Stomach (tissue), 8 donors: ENCODE measurements at regions not wholly inside any gene's neighbourhood (a gene's known extent, or its start where the extent isn't known, plus 50 kb on each side); places are given as distances from the start of the nearest gene placed in this dataset.
A peak's percentile ranks its signal among the peaks of the same experiment; 100 is the strongest.

Experiments
- DNase-seq, 2 donors: peaks; one replicate each; pipeline versions ENCODE4 v3.0.0 to v3.0.0-alpha.2; 2013 to 2019
- H3K27ac ChIP-seq, 5 donors: fragments of 200-600 bp in 4 of 5; sonication (generic) in 4 of 5; one replicate each; pipeline ENCODE4 v1.5.1; 2013 to 2019; ENCODE audit warnings: mild to moderate bottlenecking in 1 of 5, moderate library complexity in 1 of 5
- H3K27me3 ChIP-seq, 3 donors: fragments of 200-600 bp; sonication (generic); one replicate each; pipeline ENCODE4 v1.5.1; 2017 to 2019; ENCODE audit warnings: mixed run types in 1 of 3
- H3K36me3 ChIP-seq, 4 donors: fragments of 200-600 bp; sonication (generic); 1 replicate in 3 of 4; 2 replicates in 1 of 4; pipeline ENCODE4 v1.5.1; 2016 to 2019
- H3K4me1 ChIP-seq, 4 donors: fragments of 200-600 bp; sonication (generic); one replicate each; pipeline ENCODE4 v1.5.1; 2016 to 2019
- H3K4me3 ChIP-seq, 4 donors: fragments of 200-600 bp; sonication (generic) in 3 of 4; one replicate each; pipeline ENCODE4 v1.5.1; 2016 to 2019; ENCODE audit warnings: mild to moderate bottlenecking in 1 of 4
- H3K9me3 ChIP-seq, 4 donors: fragments of 200-600 bp; sonication (generic); one replicate each; pipeline ENCODE4 v1.5.1; 2016 to 2019
- EP300 ChIP-seq: sonication (generic); formaldehyde crosslinking; IDR thresholded peaks from one replicate; pipeline ENCODE4 v1.6.1; 2017; ENCODE audit warnings: antibody characterized with exemption
- POLR2A ChIP-seq, 4 donors: fragments of 450-650 bp; IDR thresholded peaks; one replicate each; pipeline ENCODE4 v1.6.1; 2016; ENCODE audit warnings: antibody characterized with exemption in 4 of 4, control low read depth in 2 of 4, mild to moderate bottlenecking in 1 of 4, moderate library complexity in 1 of 4
- POLR2AphosphoS5 ChIP-seq, 3 donors: sonication (generic); formaldehyde crosslinking; IDR thresholded peaks; one replicate each; pipeline ENCODE4 v1.6.1; 2016; ENCODE audit warnings: antibody characterized with exemption in 3 of 3
- WGBS, 5 donors: extraction: QIAGEN DNeasy Blood & Tissue Kit in 3 of 5; methylation state at CpG; one replicate each; pipeline versions ENCODE4 v1.1.5 to v1.1.7; 2013 to 2018; 5-methylcytosine and 5-hydroxymethylcytosine counted together
- intact Hi-C: fragments of 100-400 bp; cut with DNase I; formaldehyde crosslinking; loops from one replicate; pipeline ENCODE4 v1.15.1; 2023; ENCODE audit warnings: low total_unique reads
- TF ChIP-seq, protein P1 (sequence below), 7 experiments: fragments of 450-650 bp in 4 of 7; fragments of 200-600 bp in 3 of 7; sonication (generic) in 3 of 7; IDR thresholded peaks; one replicate each; pipeline ENCODE4 v1.5.1; 2016 to 2019; ENCODE audit warnings: antibody characterized with exemption in 7 of 7, control low read depth in 2 of 7, mild to moderate bottlenecking in 1 of 7
- donor health status: healthy with polysubstance abuse.
- donor health status: Bipolar disorder and iron deficiency.
- donor health status: healthy.

DNA sequence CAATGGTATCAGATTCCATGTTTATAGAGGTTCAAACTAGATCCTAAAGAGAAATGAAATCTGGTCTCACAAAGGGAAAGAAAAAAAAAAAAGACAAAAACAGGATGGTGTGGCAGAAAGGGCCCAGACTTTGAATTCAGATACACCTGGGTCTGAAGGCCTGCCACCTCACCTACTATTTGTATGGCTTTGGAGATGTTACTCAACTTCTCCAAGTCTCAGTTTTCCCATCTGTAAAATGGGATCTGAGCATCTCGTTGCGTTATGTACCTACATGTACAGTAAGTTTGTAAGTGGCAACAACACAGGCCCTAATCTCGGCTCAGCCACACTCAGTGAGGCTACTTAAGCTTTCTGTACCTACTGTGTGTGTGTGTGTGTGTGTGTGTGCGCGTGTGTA is 147.5 kb upstream of the FGGY start:
- TF ChIP-seq, protein P1, sequence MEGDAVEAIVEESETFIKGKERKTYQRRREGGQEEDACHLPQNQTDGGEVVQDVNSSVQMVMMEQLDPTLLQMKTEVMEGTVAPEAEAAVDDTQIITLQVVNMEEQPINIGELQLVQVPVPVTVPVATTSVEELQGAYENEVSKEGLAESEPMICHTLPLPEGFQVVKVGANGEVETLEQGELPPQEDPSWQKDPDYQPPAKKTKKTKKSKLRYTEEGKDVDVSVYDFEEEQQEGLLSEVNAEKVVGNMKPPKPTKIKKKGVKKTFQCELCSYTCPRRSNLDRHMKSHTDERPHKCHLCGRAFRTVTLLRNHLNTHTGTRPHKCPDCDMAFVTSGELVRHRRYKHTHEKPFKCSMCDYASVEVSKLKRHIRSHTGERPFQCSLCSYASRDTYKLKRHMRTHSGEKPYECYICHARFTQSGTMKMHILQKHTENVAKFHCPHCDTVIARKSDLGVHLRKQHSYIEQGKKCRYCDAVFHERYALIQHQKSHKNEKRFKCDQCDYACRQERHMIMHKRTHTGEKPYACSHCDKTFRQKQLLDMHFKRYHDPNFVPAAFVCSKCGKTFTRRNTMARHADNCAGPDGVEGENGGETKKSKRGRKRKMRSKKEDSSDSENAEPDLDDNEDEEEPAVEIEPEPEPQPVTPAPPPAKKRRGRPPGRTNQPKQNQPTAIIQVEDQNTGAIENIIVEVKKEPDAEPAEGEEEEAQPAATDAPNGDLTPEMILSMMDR (IDR thresholded peaks at IDR 0.05) = no peak
- no peak for TF ChIP-seq POLR2AphosphoS5 (IDR thresholded peaks at IDR 0.05)
- TF ChIP-seq EP300 = no peak
- no peak for TF ChIP-seq POLR2A (IDR thresholded peaks at IDR 0.05)
- Histone ChIP-seq H3K4me3 (no peak overlapping the region), H3K9me3 (no peaks in the 10 kb centered on the region), H3K36me3 (no peaks in the 10 kb centered on the region), H3K27me3 (no peaks in the 10 kb centered on the region), H3K4me1 (peaks cover 15 to 39% (median 30%) of the 10 kb centered on the region in 4 donors), H3K27ac (peak overlapping the region in 1 of 5 donors; percentile 78)
- intact Hi-C loops = no loop called here
- 91 to 95% (median 92%) methylated on average over 5 of the region's 5 CpGs for whole genome bisulfite sequencing, 5 donors
- DNase-seq = no peak

DNA sequence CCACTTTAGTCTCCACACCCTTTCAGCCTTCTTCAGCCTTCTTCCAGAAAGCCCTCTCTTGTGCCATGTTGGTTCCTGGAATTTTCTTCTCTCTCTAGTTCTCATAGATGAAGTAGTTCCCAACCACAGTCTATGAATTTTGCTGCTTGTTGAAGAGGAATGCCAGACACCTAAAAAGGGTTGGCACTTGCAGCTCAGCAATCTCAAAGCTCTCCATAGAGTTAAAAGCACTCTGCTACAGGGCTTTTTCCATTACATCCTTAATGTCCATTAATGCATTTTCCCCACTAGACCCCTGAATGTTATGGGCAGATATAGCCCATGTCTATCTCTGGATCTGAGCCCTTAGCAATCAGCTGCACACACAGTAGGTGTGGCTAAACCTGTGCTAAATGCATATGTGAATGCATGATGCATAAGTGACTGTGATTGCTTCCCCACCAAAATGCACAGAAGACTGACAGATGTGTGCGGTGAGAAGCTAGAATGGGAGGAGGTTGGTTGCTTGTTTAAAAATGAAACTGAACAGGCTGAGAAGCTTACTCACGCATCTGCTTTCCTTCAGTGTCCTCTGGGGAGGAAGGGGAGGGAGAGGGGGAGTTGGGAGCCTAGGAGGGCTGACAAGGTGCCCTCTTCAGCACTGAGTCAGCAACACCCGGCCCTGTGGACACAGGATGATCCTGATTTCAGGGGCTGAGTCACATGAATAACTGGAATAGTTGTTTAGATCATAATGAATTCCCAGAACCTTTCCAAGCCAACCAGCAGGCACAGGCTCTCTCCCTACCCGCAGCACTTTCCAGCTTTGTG is 146.1 kb upstream of the FGGY start:
- H3K4me1 ChIP-seq = peaks cover 15 to 39% (median 30%) of the 10 kb centered on the region in 4 donors
- no peaks in the 10 kb centered on the region for H3K27me3 ChIP-seq
- 27 to 43% (median 32%) methylated on average over 4 of the region's 4 CpGs for WGBS, 5 donors
- peak; percentile 41 to 85 for DNase-seq
- no peaks in the 10 kb centered on the region for H3K9me3 ChIP-seq
- H3K36me3 ChIP-seq = no peaks in the 10 kb centered on the region
- H3K27ac ChIP-seq = peak overlapping the region; percentile 59 to 82 (median 78)
- peak overlapping the region in 1 of 4 donors; percentile 4 for H3K4me3 ChIP-seq
- TF ChIP-seq EP300 (peak; percentile 45), POLR2A (IDR thresholded peaks at IDR 0.05) (no peak), POLR2AphosphoS5 (IDR thresholded peaks at IDR 0.05) (peak; percentile 51 to 93 (median 59))
- TF ChIP-seq, protein P1 (IDR thresholded peaks at IDR 0.05) = no peak
- intact Hi-C loops = no loop called here

DNA sequence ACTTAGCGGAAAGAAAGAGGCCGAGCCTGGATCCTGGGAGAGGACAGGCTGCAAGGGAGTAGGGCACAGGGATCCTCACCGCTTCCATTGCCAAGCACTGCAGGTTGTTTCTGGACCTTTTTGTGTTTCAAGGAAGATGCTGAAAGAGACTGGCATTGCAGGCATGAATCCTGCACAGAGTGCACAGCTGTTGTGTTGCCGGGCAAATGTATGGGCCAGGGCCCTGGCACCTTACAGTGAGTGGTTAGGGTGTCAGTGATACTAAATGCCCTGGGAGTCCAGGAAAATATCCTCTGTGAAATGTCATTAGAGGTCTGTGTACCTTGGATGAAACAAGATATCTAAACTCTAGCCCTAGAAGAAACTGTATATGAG is 145.5 kb upstream of the FGGY start:
- WGBS, 5 donors = 62 to 77% (median 72%) methylated on average over 4 of the region's 4 CpGs
- intact Hi-C loops = no loop called here
- no peak overlapping the region for H3K4me3 ChIP-seq
- peaks cover 15 to 41% (median 27%) of the 10 kb centered on the region in 4 donors for H3K4me1 ChIP-seq
- H3K27me3 ChIP-seq = no peaks in the 10 kb centered on the region
- no peaks in the 10 kb centered on the region for H3K9me3 ChIP-seq
- peak overlapping the region; percentile 59 to 82 (median 78) for H3K27ac ChIP-seq
- no peak for DNase-seq
- H3K36me3 ChIP-seq = no peaks in the 10 kb centered on the region
- TF ChIP-seq, protein P1 (IDR thresholded peaks at IDR 0.05) = no peak
- TF ChIP-seq POLR2A (IDR thresholded peaks at IDR 0.05) (no peak), POLR2AphosphoS5 (IDR thresholded peaks at IDR 0.05) (no peak), EP300 (no peak)

DNA sequence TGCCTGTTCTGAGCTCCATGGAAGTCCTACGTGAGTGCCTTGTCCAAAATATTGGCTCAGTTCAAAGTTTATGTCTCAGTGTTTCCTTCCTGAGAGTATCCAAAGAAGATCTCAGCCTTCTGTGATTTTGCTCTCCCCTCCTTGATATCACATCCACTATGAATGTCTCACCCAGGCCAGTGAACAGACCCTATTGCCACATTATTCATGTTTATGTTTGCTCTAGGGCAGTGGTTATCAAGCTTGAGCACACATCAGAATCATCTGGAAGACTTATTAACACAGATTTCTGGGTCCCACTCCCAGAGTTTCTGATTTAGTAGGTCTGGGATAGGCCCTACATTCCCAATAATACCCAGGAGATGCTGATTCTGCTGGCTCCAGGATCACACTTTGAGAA is 145.0 kb upstream of the FGGY start:
- no peak overlapping the region for H3K4me3 ChIP-seq
- no peak for DNase-seq
- no peaks in the 10 kb centered on the region for H3K36me3 ChIP-seq
- peak overlapping the region in 4 of 5 donors; percentile 59 to 82 (median 80) for H3K27ac ChIP-seq
- no peaks in the 10 kb centered on the region for H3K9me3 ChIP-seq
- 66 to 81% (median 76%) methylated on average over 1 of the region's 1 CpG for WGBS, 5 donors
- intact Hi-C loops = no loop called here
- TF ChIP-seq, protein P1 (IDR thresholded peaks at IDR 0.05) = no peak
- TF ChIP-seq EP300 (no peak), POLR2AphosphoS5 (IDR thresholded peaks at IDR 0.05) (no peak), POLR2A (IDR thresholded peaks at IDR 0.05) (no peak)
- peaks cover 15 to 41% (median 25%) of the 10 kb centered on the region in 4 donors for H3K4me1 ChIP-seq
- H3K27me3 ChIP-seq = no peaks in the 10 kb centered on the region
